M059J (cell line): ENCODE measurements at regions not wholly inside any gene's neighbourhood (a gene's known extent, or its start where the extent isn't known, plus 50 kb on each side); places are given as distances from the start of the nearest gene placed in this dataset.
"Not testable (repeated sequence)": the region's sequence is repeated elsewhere in the genome, so short reads cannot be mapped to it uniquely, and the experiment has no call there.

Source experiments
- DNase-seq: peaks from one replicate; pipeline ENCODE4 v3.0.0-alpha.2; 2012; ENCODE audit warnings: low read depth

DNA sequence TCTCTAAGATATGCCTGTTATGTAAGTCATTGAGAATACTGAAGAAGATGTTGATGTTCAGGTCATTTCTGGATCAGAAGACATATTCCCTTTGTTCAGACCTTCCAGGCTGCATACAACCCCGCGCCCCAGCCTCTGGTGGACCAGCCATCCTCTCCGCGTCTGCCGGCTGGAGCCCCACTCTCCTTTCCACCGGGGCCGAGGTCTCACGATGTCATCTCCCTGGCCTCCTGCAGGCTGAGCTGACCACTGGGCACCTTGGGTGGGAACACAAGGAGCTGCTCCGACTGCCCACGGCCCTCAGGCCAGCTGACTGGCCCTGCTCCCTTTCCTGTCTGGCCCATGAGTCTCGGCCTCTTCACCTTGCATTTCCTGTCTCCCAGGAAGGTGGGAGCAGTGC is 124.6 kb downstream of the SHANK2 start:
- DNase-seq: no peak

DNA sequence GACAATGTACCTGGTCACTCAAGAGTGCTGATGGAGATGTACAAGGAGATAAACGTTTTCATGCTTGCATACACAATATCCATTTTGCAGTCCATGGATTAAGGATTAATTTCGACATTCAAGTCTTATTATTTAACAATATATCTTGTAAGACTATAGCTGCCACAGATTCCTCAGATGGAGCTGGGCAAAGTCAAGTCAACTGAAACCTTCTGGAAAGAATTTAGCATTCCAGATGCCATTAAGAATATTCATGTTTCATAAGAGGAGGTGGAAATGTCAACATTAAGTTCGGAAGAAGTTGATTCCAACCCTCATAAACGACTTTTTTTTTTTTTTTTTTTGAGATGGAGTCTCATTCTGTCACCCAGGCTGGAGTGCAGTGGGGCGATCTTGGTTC is 126.0 kb downstream of the SHANK2 start:
- not testable (repeated sequence) for DNase-seq

DNA sequence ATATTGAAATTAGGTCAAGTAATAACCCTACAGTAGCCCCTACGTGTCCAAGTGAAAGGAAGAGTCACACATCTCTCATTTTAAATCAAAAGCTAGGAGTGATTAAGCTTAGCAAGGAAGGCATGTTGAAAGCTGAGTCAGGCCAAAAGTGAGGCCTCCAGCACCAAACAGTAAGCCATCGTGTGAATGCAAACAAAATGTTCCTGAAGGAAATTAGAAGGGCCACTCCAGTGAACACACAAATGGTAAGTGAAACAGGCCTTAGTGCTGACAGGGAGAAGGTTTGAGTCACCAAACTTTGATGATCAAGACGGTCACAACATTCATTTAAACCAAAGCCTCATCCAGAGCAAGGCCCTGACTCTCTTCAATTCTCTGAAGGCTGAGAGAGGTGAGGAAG is 127.2 kb downstream of the SHANK2 start:
- no peak for DNase-seq

DNA sequence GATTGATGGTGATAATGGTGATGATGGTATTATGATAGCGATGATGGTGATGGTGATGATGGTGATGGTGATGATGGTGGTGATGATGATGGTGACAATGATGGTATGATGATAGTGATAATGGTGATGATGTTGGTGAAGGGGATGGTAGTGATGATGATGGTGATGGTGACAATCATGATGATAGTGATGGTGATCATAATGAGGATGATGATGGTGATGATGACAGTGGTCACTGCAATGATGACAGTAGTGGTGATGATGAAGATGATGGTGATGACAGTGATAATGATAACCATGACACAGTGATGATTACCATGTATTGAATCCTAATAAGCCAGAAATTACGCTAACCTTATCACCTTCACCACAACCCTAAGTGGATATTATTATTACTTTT is 128.2 kb downstream of the SHANK2 start:
- DNase-seq: no peak

DNA sequence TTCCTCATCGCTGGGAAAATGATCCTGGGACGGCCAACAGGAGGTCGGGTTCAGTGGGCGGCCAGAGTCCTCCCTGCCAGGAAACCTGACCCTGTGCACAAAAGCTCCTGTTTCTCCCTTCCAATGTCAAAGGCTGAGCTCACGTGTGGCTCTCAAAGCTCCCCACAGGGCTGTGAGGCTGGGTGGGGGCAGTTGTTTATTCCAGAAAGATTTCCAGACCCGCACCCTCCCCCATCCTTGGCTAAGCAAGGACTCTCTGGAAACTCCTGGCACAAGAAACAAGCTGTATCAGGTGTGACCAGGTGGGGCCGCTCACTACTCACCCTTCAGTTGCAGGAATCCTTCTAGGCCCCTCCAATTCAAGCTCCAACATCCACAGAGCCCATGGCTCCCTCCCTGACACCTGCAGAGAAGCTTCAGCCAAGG is 131.9 kb downstream of the SHANK2 start:
- DNase-seq: no peak

DNA sequence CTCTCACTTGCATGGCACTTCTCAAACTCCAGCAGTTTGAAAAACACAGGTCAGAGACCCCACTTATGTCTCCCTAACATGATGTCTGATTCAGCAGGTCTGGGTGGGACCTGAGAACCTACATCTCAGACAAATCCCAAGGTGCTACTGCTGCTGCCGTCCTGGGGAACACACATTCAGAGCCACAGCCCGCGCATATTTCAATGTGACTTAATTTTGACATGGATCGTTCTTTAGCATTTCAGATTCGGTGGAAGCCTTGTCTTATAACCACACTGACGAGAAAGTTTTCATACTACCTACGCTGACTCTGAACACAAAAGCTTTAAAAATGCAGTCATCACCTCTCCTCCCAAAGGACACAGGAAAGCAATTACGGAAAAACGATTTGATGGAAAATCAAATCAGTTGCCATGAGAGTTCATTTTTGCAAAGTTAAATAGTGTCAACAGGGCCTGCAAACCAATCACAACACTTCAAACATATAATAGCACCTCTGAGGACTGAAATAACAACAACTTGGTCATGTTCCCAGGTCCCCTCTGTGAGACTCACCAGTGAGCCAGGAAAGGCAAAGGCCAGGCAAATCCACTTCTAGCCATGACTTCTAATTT is 132.6 kb downstream of the SHANK2 start:
- no peak for DNase-seq

DNA sequence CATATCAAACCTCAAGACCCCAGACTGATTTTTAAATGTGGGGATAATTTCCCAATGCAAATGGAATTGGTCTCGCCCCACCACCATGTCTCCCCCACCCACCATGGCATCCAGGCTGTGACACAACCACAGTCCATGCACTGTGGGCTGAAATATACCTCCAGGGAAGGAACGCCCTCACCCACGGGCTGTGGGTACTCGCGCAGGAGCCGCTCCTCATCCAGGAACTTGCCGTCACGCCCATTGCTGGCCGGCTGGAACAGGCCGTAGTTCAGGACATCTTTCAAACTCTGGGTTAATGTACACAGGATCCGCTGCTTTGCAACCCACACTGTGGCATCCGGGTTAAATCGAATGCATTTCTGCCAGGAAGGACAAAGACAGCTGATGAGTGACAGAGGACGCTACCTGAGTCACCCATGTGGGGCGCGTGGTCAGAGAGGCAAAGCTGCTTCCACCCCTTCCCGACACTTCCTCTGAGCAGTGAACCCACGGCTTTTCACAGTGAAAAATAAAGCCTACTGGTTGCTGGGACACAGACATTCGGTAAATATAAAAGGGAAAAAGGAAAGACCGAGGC is 133.6 kb downstream of the SHANK2 start:
- no peak for DNase-seq

DNA sequence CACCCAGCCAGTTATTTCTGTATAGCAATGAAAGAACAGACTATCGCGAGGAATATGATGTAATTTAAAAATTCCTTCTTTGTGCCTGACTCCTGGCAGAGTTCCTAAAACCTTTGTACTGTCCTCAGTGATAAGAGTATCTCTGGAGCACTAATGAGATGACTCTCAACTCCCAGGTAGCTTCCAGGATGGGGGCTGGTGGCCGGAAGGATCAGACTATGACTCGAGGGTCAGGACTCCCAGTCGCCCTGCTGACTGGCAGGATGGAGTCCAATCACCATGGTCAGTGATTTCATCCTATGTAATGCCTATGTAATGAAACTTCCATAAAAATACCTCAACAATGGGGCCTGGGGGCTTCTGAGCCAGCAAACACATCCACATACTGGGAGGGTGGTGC is 135.1 kb downstream of the SHANK2 start:
- no peak for DNase-seq

DNA sequence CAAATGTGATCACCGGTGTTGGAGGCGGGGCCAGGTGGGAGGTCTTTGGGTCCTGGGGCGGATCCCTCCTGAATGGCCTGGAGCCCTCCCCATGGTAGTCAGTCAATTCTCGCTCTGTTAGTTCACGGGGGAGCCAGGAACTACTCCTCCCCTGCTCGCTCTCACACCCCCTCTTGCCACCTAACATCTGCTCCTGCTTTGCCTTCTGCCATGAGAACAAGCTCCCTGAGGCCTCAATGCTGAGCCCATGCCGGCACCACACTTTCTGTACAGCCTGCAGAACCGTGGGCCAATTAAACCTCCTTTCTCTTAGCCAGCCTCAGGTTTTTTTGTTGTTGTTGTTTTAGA is 135.7 kb downstream of the SHANK2 start:
- DNase-seq: no peak

DNA sequence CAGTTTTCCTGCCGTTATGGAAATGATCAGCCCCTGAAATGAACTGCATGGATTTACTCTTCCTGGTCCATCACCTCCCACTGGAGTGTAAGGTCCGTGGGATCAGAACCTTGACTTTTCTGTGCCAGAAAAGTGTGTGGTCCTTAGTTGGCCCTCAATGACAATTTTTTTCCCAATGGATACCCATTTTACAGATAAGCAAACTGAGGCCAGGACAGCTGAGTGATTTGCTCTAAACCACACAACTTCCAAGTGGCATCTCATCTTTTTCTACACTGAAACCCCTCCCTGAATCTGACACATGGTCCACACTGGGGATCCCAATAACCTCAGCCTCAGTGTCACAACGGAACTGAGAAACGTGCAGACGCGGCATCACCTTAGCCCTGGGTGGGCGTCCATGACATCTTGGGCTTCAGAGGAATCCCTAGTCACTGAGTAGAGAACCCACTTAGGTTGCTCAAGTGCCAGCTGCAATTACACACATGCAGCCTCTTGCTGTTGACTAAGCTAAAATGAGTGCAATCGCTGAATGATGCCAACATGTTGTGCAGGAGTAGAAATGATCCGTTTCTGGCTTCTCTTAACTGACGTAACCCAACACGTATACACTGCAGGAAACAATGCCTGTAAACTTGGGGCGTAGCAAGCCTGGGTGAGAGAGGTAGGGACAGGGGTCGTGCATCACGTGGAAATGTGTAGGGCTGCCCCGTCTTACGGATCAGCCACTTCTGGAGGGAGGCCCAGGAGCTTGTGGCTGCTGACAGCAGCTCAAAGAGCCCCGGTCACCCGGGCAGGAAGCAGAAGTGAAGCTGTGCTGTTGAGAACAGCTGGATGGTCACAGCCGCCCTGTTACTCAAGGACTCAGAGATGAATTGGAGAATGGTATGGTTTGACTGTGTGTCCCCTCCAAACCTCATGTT is 136.3 kb downstream of the SHANK2 start:
- DNase-seq: no peak

DNA sequence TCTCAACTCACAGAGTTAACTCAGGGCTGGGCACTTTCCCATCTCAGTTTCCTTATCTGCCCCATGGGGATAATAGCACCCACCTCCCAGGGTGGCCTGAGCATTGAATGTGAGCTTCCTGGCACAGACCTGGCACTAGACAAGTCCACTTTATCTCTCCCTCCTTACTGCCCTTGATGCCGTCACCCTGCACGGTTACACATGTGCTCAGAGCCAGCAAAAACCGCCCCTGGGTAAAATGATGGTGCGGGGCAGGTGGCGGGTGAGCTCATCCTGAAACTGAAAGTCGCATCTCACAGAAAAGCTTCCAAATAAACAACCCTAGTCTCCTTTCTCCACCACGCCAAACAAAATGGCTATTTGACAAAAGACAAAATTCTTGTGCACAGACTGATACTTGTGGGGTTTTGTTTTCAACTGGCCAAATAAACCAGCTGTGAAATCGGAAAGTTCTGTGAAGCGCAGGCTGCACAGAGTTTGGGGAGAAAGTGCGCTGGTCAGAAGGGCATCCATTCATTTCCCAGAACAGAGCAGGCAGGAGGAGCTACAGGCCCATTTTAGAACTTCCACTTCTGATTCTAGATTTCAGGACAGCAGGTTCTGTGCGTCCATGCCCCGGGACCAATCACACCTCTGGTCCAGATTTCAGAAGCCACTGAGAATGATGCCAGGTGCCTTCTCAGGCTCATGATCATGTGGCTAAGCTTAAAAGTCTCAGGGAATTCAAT is 138.1 kb downstream of the SHANK2 start:
- no peak for DNase-seq

DNA sequence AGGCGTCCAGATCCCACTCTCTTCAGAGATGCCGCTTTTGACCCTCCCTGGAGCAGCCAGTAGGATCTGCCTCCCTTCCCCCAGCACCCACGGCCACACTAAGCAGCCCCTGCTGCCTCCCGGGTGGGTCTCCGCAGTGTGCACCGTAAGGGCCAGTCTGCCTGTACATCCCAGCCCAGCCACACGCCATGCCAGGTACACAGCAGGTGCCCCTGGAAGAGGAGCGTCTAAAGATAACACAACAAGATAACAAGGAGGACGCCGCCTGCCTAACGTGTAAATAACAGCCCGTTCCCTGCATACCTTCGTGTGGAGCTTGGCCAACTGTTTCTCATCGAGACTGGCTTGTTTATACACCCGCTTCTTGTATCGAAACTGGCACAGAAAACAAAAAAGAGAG is 139.4 kb downstream of the SHANK2 start:
- DNase-seq: no peak

DNA sequence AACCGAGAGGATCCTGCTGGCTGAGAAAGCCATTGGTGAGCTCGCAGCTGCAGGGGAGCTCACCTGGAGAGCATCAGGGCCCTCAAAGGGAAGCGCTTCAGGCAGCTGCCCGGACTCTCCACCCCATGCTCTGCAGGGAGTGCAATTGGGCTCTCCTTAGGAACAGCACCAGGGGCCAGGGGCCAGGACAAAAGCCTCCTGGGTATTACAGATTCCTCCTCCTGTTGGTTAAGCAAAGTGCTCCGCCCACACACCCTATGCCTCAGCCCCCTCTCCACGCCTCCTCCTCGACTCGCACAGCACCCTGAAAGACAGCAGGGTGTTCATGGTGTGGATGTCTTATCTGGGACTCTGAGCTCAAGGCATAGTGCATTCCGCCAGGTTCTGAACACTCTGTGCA is 139.9 kb downstream of the SHANK2 start:
- DNase-seq: no peak

DNA sequence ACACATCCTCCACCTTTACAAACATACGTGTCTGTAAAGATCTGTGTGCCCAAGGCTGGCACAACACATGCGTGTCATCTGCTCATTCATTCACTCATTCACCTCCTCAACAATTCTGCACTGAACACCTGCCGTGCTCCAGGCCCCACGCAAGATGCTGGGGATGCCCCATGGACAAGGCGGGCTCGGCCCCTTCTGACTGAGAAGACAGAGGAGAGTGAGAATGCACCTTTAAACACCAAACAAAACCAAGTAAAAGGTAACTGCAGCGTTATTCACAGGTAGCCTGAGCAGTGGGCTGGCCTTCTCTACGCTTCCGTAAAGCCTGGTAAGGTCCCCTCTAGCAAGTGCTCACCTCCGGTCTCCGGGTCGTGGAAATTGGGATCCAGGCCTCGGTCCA is 142.8 kb downstream of the SHANK2 start:
- DNase-seq: no peak

DNA sequence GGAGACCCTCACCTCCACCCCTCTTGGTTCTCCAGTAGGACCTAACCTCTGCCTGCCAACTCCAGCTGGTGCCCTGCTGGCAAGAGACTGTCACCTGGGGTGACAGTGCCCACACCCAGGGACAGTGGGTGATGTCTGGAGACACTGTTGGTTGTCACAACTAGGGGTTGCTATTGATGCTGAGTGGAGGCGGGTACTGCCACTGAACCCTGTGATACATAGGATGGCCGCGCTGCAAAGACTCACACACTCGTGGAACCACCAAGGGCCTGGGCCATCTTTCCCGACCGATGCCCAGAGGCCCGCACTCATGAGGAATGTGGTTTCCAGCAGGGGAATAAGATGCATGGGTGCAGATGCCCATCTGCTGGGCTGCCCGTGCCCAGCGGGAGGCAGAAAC is 143.2 kb downstream of the SHANK2 start:
- no peak for DNase-seq

DNA sequence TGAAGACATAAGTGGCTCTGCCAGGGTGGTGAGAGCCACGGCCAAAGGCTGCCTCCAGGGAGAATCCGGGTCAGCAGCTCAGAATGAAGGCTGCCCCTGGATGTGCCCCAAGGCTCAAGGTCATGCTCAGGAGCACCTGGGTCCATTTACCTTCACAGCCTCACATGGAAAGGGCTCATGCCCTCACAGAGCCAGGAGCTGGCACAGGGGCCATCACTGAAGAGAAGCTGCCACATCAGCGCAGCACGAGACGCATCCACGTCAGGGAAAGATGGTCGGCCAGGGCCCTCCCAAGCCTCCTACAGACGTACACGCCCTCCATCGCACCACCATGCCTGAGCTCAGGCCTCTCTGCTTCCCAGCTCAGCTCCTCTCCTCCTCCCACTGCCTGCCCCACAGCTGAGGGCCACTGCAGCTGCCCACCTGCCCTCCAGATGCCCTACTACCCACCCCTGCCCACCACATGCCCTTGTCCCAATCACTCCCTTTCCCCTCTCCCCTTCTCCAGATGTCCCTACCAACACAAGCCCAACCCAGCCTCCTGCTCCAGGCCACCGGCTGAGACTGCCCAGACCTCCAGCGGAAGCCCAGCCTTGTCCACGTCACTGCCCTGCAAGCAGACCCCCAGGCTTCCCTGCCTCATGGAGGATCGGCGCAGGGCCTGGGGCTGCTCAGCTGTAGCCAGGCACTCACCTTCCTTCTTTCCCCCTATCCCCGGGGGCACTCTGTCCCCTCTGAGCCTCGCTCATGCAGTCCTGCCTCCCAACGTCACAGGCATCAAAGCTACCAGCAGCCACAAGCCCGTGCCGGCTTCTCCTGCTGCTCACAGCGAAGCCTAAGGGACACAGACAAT is 144.1 kb downstream of the SHANK2 start:
- no peak for DNase-seq

DNA sequence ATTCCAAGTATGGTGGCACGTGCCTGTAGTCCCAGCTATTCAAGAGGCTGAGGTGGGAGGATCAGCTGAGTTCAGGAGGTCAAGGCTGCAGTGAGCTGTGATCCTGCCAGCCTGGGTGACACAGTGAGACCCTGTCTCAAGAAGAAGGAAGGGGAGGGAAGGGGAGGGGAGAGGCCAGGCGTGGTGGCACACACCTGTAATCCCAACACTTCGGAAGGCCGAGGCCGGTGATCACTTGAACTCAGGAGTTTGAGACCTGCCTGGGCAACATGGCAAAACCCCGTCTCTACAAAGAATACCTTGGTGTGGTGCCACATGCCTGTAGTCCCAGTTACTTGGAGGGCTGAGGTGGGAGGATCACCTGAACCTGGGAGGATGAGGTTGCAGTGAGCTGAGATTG is 145.7 kb downstream of the SHANK2 start:
- DNase-seq: no peak

DNA sequence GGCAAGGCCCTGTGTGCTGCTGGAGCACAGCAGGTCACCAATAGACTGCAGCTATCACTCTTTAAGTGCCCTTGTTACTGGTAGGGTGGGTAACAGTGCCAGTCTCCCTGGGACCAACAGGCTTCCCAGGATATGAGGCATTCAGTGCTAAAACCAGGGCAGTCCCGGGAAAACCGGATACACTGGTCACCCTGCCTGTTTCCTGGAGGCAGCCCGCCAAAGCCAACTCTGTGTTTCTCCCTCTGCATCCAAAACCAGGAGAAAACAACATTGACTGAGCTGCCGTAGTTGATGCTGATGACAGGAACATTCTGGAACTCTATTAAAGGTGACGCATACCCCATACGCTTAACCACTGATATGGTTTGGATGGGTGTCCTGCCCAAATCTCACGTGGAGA is 149.1 kb downstream of the SHANK2 start:
- DNase-seq: no peak

DNA sequence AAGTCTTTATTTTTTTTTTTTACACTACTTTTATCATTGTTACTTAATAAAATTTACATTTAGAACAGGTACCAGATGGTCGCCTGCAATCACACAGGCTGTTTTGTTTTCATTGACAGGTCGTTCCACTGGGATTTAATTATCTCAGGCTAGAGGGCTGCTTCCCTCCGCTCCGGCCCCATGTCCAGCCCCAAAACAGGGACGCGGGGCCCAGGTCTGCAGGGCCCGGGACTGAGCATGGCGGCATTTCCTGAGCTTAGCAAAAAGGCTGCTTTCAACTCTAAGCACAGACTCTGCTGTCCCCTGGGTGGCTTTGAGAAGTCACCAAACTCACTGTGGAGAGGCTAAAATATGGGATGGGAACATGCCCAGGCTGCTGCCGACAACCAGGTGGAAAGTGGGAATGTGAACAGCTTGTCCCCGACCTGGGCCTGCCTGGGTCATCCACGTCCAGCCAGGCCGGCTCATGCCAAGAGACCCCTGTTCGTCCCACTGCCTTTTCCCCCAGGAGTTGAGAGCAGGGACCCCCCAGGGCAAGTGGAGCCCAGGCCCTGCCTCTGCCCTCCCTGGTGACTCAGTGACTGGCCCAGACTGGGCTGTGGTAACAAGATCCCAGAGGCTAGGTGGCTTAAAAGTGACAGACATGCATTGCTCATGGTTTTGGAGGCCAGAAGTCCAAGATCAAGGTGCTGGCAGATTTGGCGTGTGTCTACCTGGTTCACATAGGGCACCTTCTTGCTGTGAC is 150.0 kb downstream of the SHANK2 start:
- DNase-seq: no peak

DNA sequence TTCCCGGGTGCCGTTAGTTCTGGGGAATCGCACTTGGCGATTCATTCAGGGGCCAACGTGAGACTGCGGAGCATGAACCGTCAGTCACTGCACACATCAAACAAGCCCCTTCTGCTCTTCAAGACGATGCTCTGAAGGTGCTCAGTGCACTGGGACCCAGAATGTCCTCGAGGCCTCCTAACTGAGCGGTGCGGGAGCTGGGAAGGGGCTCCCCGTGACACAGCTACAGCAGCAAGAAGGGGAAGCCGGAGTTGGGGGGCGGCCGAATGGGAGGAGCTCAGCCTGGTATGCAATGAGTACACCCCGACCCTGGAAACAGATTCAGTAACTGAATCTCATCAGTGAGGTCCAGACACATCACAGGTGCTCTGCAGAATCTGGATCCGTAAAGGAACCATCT is 150.8 kb downstream of the SHANK2 start:
- DNase-seq: no peak

DNA sequence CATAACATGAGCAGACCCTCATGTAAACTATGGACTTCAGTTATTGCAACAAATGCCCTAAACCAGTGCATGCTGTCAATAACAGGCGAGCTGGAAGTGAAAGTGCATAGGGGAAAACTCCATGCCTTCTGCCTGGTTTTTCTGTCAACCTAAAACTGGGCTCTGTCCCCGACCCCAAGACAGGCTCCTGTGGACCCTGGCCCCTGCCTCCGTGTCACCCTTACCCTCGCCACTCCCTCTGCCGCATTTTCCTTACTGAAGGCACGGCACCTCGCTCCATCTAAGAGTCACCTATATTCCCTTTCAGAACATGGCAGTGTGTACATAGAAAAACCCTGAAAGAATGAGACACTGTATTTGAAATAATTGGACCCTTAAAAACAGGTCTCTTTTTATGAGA is 151.3 kb downstream of the SHANK2 start:
- no peak for DNase-seq
